GM21825 (cell line): ENCODE measurements at regions not wholly inside any gene's neighbourhood (a gene's known extent, or its start where the extent isn't known, plus 50 kb on each side); places are given as distances from the start of the nearest gene placed in this dataset.
"Not testable (repeated sequence)": the region's sequence is repeated elsewhere in the genome, so short reads cannot be mapped to it uniquely, and the experiment has no call there.

ENCODE experiments used
- ATAC-seq: cut with Tn5 transposase; IDR thresholded peaks from one replicate; pipeline ENCODE4 v1.9.1; 2021; ENCODE audit warnings: mild to moderate bottlenecking, moderate library complexity; ENCODE audit not compliant: unreplicated experiment

GRCh38 chr7:19381321-19381720 is 236.1 kb upstream of the FERD3L start:
- ATAC-seq: no peak

- no peak for ATAC-seq
Observed at GRCh38 chr7:19378345-19378714, 233.1 kb upstream of the FERD3L start.

GRCh38 chr7:19377611-19378344 is 232.6 kb upstream of the FERD3L start:
- no peak for ATAC-seq

- no peak for ATAC-seq
Observed at GRCh38 chr7:19376538-19376937, 231.3 kb upstream of the FERD3L start.

- ATAC-seq: no peak
Observed at GRCh38 chr7:19375976-19376375, 230.8 kb upstream of the FERD3L start.

- ATAC-seq: no peak
Observed at GRCh38 chr7:19373334-19373733, 228.1 kb upstream of the FERD3L start.

GRCh38 chr7:19369806-19370205 is 224.6 kb upstream of the FERD3L start:
- no peak for ATAC-seq

GRCh38 chr7:19369182-19369581 is 224.0 kb upstream of the FERD3L start:
- ATAC-seq: no peak

GRCh38 chr7:19368491-19368925 is 223.3 kb upstream of the FERD3L start:
- no peak for ATAC-seq

- ATAC-seq: no peak
Observed at GRCh38 chr7:19364950-19365349, 219.7 kb upstream of the FERD3L start.

GRCh38 chr7:19362099-19362498 is 216.9 kb upstream of the FERD3L start:
- ATAC-seq: no peak

- no peak for ATAC-seq
Observed at GRCh38 chr7:19353180-19353579, 208.0 kb upstream of the FERD3L start.

- ATAC-seq: no peak
Observed at GRCh38 chr7:19352305-19352695, 207.1 kb upstream of the FERD3L start.

- ATAC-seq: no peak
Observed at GRCh38 chr7:19351341-19352304, 206.4 kb upstream of the FERD3L start.

GRCh38 chr7:19339512-19339911 is 194.3 kb upstream of the FERD3L start:
- no peak for ATAC-seq

GRCh38 chr7:19338512-19338911 is 193.3 kb upstream of the FERD3L start:
- not testable (repeated sequence) for ATAC-seq

- no peak for ATAC-seq
Observed at GRCh38 chr7:19336836-19337383, 191.7 kb upstream of the FERD3L start.

GRCh38 chr7:19333706-19334105 is 188.5 kb upstream of the FERD3L start:
- ATAC-seq: no peak

- ATAC-seq: no peak
Observed at GRCh38 chr7:19327018-19327417, 181.8 kb upstream of the FERD3L start.

GRCh38 chr7:19322002-19322401 is 176.8 kb upstream of the FERD3L start:
- ATAC-seq: no peak

GRCh38 chr7:19318287-19318686 is 173.1 kb upstream of the FERD3L start:
- no peak for ATAC-seq

GRCh38 chr7:19317461-19317860 is 172.2 kb upstream of the FERD3L start:
- no peak for ATAC-seq
